ENCODE measurements at regions not wholly inside any gene's neighbourhood (a gene's known extent, or its start where the extent isn't known, plus 50 kb on each side); places are given as distances from the start of the nearest gene placed in this dataset.
"Not testable (repeated sequence)": the region's sequence is repeated elsewhere in the genome, so short reads cannot be mapped to it uniquely, and the experiment has no call there.

DNA sequence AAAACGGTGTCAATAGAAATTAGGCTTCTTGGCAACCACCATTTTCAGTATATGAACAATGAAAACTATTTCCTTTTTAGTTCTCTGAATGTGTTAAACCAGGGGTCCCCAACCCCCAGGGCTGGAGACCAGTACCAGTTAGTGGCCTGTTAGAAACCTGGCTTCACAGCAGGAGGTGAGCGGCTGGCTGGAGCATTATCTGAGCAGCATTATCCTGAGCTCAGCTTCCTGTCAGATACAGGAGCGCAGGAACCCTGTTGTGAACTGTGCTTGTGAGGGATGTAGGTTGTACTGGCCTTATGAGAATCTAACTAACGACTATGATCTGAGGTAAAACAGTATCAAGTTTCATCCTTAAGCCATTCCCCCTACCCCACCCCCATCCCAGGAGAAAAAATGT is 328.7 kb downstream of the ZBBX start:
- no peak overlapping the region for H3K4me3 ChIP-seq (ENCODE audit: low read length)
- no peak for DNase-seq (ENCODE audit: low read depth)
- TF ChIP-seq, protein P1, sequence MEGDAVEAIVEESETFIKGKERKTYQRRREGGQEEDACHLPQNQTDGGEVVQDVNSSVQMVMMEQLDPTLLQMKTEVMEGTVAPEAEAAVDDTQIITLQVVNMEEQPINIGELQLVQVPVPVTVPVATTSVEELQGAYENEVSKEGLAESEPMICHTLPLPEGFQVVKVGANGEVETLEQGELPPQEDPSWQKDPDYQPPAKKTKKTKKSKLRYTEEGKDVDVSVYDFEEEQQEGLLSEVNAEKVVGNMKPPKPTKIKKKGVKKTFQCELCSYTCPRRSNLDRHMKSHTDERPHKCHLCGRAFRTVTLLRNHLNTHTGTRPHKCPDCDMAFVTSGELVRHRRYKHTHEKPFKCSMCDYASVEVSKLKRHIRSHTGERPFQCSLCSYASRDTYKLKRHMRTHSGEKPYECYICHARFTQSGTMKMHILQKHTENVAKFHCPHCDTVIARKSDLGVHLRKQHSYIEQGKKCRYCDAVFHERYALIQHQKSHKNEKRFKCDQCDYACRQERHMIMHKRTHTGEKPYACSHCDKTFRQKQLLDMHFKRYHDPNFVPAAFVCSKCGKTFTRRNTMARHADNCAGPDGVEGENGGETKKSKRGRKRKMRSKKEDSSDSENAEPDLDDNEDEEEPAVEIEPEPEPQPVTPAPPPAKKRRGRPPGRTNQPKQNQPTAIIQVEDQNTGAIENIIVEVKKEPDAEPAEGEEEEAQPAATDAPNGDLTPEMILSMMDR (conservative IDR thresholded peaks at IDR 0.05; ENCODE audit: low read depth, low read length), result no peak

DNA sequence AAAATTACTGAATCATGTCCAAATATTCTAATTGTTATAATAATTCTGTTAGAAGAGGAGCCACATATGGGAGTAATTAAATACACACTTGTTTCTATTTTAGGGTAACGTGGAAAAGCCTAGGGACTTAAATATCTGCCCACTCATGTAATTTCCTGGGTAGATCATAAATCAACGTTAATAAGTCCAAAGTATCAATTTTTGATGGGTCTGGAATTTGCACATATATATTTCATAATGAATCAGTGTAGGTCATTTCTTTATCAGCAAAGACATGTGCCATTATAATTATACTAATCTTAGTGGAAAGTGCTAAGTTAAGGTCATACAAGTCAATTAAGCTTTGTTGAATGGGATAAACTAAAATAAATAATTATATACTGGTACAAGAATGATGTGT is 346.2 kb downstream of the ZBBX start:
- no peak overlapping the region for H3K4me3 ChIP-seq (ENCODE audit: low read length)
- TF ChIP-seq, protein P1 (conservative IDR thresholded peaks at IDR 0.05; ENCODE audit: low read depth, low read length), result no peak
- no peak for DNase-seq (ENCODE audit: low read depth)

DNA sequence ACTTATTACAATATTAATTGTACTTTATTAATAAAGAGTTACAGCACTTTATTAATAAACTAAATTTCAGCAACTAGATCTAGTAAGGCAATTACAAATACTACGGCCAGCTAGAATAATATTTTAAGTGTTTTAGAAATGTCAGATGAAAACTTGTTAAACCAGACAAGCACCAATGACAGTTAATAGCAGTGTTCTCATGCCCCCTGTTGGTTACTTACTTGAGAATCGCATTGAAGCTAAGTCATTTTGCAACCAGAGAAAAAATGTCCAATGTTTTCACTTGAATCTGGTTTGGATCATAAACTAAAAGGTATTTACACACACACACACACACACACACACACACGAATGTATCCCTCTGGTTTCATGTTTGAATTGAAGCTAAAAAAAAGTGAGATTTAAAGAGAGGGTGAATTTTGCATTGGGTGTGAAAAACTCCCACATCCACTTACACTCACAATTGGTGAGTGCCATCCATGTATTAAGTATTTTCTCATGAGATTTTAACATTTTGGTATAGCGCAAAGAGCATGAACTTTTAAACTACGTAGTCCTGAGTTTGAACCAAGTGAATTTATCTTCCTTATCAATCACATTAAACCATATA is 347.7 kb downstream of the ZBBX start:
- TF ChIP-seq, protein P1 (conservative IDR thresholded peaks at IDR 0.05; ENCODE audit: low read depth, low read length), result peak; percentile 72
- DNase-seq (ENCODE audit: low read depth), result peak; percentile 41
- H3K4me3 ChIP-seq (ENCODE audit: low read length), result no peak overlapping the region

DNA sequence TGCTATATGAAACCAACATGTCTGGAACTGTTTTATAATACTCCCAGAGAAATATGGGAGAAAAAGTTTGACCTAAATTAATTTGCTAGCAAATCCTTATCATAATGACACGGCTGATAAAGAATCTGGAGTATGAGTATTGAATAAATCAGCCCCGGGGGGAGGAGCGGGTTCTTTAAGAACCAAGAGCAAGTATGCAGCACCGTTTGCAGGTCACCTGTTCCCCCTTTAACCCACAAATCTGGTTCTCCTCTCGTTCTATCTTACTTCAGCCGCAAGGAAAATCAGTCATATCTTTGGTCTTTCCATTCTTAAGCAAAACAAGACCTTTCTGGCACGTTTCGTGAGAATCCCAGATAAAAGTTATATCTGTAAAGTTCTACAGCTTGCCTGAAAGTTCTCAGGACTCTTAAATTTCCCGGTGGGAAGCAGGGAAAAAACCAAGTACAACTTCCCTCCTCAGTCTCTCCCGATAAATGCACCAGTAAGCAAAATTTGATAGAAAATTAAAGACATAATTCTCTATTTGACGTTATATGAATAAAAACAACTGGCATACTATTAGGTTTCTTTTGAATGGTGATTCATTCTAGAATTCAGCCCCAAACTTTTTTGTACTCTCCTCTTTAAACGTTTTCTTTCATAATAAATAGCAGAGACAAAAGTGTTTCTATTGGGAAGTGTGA is 348.6 kb downstream of the ZBBX start:
- H3K4me3 ChIP-seq (ENCODE audit: low read length), result no peak overlapping the region
- TF ChIP-seq, protein P1 (conservative IDR thresholded peaks at IDR 0.05; ENCODE audit: low read depth, low read length), result no peak
- DNase-seq (ENCODE audit: low read depth), result no peak

DNA sequence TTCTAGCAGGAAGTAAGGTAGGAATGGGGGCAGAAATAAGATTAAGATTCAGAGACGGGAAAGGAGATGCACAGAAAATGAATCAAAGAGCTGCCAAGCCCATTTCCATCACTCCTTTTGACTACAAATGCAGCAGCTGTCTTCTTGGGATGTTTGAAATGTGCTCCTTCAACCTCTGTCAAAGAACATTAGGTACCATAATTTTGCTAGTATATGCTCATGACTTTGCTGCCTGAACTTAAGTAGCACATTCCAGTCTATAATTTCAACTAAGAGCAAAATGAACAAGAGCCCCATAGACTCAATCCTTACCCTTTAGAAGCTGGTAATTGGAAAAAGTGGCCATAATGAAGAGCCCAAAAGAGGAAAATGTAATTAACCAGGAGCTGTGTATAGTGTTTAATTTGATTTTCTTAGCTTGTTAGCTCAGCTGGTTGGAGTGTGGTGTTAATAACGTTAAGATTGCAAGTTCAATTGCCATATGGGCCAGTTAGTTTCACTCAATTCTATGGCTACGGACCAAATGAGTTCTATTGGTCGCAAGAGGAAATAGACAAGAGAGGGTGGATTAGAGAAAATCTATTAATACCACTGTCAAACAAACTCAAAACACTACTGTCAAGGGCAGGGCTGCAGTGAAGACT is 349.9 kb downstream of the ZBBX start:
- TF ChIP-seq, protein P1 (conservative IDR thresholded peaks at IDR 0.05; ENCODE audit: low read depth, low read length), result no peak
- H3K4me3 ChIP-seq (ENCODE audit: low read length), result no peak overlapping the region
- no peak for DNase-seq (ENCODE audit: low read depth)

DNA sequence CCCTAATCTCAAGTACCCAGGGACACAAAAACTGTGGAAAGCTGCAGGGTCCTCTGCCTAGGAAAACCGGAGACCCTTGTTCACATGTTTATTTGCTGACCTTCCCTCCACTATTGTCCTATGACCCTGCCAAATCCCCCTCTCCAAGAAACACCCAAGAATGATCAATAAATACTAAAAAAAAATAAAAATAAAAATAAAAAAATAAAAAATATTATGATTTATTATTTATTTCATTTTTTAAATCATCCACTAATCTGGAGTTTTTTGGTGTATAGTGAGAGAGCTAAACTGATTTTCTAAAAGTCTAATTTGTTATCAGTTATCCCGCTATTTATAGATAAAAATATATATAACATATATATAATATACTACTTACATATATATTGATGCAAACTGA is 360.6 kb downstream of the ZBBX start:
- H3K4me3 ChIP-seq (ENCODE audit: low read length); DNase-seq (ENCODE audit: low read depth): not testable (repeated sequence)

DNA sequence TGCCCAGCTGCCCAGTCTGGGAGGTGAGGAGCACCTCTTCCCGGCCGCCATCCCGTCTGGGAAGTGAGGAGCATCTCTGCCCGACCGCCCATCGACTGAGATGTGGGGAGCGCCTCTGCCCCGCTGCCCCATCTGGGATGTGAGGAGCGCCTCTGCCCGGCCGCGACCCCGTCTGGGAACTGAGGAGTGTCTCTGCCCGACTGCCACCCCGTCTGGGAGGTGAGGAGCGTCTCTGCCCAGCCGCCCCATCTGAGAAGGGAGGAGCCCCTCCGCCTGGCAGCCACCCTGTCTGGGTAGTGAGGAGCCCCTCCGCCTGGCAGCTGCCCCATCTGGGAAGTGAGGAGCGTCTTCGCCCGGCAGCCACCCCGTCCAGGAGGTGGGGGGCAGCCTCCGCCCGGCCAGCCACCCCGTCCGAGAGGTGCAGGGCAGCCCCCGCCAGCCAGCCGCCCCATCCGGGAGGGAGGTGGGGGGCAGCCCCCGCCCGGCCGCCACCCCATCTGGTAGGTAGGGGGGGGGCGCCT is 361.4 kb downstream of the ZBBX start:
- DNase-seq (ENCODE audit: low read depth); H3K4me3 ChIP-seq (ENCODE audit: low read length): not testable (repeated sequence)

DNA sequence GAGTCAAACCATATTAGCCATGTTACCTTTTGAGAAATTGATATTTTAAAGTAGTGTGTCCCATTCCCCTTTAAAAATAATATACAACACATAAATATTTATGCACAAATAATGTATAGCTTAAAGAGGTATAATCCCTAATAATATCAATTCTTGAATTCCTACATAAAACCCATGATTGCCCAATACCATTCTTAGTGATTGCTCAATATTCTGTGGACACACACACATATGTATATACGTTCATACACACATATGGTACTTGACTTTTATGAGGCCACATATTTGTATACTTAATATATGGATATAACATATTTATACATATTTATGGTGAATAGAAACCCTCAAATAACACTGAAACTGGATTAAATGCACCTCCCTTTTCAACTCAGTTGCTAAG is 367.4 kb downstream of the ZBBX start:
- H3K4me3 ChIP-seq (ENCODE audit: low read length), result no peak overlapping the region
- TF ChIP-seq, protein P1 (conservative IDR thresholded peaks at IDR 0.05; ENCODE audit: low read depth, low read length), result no peak

More for the DNA sequence above, 367.4 kb downstream of the ZBBX start:
- no peak for DNase-seq (ENCODE audit: low read depth)
